Astrocyte of the cerebellum (primary cell): ENCODE measurements at regions not wholly inside any gene's neighbourhood (a gene's known extent, or its start where the extent isn't known, plus 50 kb on each side); places are given as distances from the start of the nearest gene placed in this dataset.

Experiments
- DNase-seq: peaks from one replicate; pipeline ENCODE4 v3.0.0-alpha.2; 2011; ENCODE audit warnings: low read depth
- H3K4me3 ChIP-seq: 2 replicates; pipeline ENCODE4 v1.5.1; 2011; ENCODE audit warnings: mild to moderate bottlenecking, low read depth, low read length, moderate library complexity
- in situ Hi-C: cut with HindIII; loops from 2 replicates; pipeline ENCODE4 v1.10.0; 2017; ENCODE audit warnings: low sequenced_read_pairs
- TF ChIP-seq, protein P1 (sequence below): IDR thresholded peaks from 2 replicates; pipeline ENCODE4 v1.5.1; 2012; ENCODE audit warnings: low read length, low read depth, moderate library complexity, mild to moderate bottlenecking; ENCODE audit errors: missing control alignments

DNA sequence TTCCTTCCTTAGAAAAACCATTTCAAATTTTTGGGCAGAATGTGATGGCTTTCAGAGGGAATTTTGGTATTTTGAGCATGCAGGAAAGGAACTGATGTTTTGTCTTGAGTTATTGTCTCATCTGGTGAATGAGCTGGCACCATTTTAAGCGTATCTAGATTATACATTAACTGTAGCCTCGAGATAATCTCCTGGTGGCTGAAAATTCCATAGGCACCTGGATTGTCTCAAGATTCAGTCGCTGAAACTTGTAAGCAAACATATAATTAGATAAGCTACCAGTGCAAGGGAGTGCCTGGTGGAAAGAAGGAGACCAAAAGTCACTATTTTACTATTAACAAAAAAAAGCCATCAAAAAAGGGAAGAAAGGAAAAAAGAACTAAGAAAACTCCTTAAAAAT lies 687.8 kb upstream of the DDX18 start:
- no peak overlapping the region for H3K4me3 ChIP-seq
- in situ Hi-C loops, result no loop called here
- DNase-seq, result no peak
- TF ChIP-seq, protein P1, sequence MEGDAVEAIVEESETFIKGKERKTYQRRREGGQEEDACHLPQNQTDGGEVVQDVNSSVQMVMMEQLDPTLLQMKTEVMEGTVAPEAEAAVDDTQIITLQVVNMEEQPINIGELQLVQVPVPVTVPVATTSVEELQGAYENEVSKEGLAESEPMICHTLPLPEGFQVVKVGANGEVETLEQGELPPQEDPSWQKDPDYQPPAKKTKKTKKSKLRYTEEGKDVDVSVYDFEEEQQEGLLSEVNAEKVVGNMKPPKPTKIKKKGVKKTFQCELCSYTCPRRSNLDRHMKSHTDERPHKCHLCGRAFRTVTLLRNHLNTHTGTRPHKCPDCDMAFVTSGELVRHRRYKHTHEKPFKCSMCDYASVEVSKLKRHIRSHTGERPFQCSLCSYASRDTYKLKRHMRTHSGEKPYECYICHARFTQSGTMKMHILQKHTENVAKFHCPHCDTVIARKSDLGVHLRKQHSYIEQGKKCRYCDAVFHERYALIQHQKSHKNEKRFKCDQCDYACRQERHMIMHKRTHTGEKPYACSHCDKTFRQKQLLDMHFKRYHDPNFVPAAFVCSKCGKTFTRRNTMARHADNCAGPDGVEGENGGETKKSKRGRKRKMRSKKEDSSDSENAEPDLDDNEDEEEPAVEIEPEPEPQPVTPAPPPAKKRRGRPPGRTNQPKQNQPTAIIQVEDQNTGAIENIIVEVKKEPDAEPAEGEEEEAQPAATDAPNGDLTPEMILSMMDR, result no peak

DNA sequence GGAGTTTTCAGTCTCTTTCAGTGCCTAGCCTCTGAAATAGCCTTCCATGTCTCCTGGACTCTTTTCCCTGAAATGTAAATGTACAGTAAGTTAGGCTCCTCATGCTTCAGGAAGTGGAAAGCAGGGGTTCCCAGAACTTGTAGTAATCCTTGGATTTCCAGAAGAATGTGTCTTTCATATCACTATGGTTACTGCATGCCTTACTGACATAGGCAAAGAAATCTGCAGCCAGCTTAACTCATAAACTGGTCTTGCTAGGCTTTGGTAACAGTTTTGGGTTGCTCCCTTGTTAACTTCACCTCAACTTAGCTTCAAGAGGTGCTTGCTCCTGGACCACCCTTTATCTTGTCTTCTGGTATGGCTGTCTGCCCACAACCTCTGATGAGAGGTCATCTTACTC lies 686.8 kb upstream of the DDX18 start:
- no peak for DNase-seq
- TF ChIP-seq, protein P1, result no peak
- in situ Hi-C loops, result no loop called here
- no peak overlapping the region for H3K4me3 ChIP-seq

DNA sequence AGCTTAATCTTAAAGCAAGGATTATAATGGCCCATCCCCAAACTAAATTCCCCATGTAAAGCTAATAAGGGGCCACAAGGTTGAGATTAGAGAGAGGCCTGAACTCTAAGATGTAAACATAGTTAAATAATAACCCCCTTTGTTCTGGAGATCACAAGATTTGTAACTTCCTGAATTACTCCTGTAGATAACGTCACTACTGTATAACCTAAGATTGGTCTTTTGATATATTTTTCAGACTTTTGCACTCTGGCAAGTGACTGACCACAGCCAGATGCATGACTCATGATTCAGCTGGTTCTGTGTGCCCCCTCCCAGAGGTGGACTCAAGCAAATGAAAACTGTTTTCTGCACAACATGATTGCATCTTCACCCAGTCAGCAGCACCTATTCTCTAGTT lies 686.0 kb upstream of the DDX18 start:
- TF ChIP-seq, protein P1, result no peak
- no peak overlapping the region for H3K4me3 ChIP-seq
- in situ Hi-C loops, result no loop called here
- DNase-seq, result no peak

DNA sequence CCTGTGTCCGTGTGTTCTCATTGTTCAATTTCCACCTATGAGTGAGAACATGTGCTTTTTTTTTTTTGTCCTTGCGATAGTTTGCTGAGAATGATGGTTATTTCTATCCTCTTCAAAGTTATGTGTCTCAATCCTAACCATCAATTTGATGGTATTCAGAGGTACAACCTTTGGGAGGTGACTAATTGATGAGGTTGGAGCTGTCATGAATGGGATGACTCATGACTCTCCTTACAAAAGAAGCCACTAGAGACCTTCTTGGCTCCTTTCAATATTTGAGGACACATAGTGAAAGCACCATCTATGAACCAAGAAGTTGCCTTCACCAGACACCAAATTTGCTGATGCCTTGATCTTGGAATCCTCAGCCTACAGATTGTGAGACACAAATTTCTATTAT lies 677.1 kb upstream of the DDX18 start:
- H3K4me3 ChIP-seq, result no peak overlapping the region
- DNase-seq, result no peak
- in situ Hi-C loops, result no loop called here
- TF ChIP-seq, protein P1, result no peak

DNA sequence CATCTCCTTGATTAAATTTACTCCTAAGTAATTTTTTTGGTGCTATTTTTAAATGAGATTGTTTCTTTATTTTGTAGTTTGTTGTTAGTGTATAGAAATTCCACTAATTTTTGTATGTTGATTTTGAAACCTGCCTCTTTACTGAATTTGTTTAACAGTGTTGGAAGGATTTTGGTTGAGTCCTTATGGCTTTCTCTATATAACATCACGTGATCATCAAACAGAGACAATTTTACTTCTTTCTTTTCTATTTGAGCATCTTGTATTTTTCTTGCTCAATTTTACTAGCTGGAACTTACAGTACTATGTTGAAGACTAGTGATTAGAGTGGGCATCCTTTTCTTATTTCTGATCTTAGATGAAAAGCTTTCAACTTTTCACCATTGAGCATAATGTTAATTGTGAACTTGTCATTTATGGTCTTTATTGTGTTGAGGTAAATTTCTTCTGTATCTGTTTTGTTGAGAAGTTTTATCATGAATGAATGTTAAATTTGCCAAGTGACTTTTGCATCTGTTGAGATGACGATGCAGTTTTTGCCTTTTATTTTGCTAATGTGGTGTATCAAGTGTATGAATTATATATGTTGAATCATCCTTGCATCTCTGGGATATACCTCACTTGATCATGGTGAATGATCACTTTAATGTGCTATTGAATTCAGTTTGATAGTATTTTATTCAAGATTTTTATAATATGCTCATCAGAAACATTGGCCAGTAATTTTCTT lies 645.3 kb upstream of the DDX18 start:
- no peak for DNase-seq
- in situ Hi-C loops, result no loop called here
- H3K4me3 ChIP-seq, result no peak overlapping the region
- TF ChIP-seq, protein P1, result no peak

DNA sequence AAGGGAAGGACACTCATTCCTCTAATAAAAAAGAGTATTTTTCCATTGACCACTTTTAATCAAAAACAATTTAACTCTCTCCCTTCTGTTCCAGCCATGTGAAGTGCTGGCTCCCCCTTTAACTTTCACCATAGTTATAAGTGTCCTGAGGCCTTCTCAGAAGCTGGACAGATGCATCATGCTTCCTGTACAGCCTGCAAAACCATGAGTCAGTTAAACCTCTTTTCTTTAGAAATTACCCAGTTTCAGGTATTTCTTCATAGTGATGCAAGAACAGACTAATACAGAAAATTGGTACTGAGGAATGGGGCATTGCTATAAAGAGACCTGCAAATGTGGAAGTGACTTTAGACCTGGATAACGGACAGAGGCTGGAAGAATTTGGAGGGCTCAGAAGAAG lies 643.6 kb upstream of the DDX18 start:
- no peak for DNase-seq
- in situ Hi-C loops, result no loop called here
- TF ChIP-seq, protein P1, result no peak
- H3K4me3 ChIP-seq, result no peak overlapping the region
